Activated CD4-positive, alpha-beta T cell treated with anti-CD3 and anti-CD28 coated beads, Interleukin-2, amount 10 ng/mL, durations not matched to agents 24 days and 14 days (primary cell): ENCODE measurements at regions not wholly inside any gene's neighbourhood (a gene's known extent, or its start where the extent isn't known, plus 50 kb on each side); places are given as distances from the start of the nearest gene placed in this dataset.
"Not testable (repeated sequence)": the region's sequence is repeated elsewhere in the genome, so short reads cannot be mapped to it uniquely, and the experiment has no call there.

ENCODE experiments used
- DNase-seq: peaks from one replicate; pipeline ENCODE4 v3.0.0; 2022
- H3K27ac Mint-ChIP-seq: one replicate; pipeline ENCODE4 v1.8.0; 2022; ENCODE audit warnings: mild to moderate bottlenecking, mixed read lengths
- H3K27me3 Mint-ChIP-seq: one replicate; pipeline ENCODE4 v1.8.0; 2022; ENCODE audit warnings: mixed read lengths
- H3K36me3 Mint-ChIP-seq: one replicate; pipeline ENCODE4 v1.8.0; 2022; ENCODE audit warnings: low read depth, mild to moderate bottlenecking, mixed read lengths
- H3K4me1 Mint-ChIP-seq: one replicate; pipeline ENCODE4 v1.8.0; 2021; ENCODE audit warnings: mixed read lengths
- H3K4me3 Mint-ChIP-seq: one replicate; pipeline ENCODE4 v1.8.0; 2022; ENCODE audit warnings: mild to moderate bottlenecking, moderate library complexity, mixed read lengths
- H3K9me3 Mint-ChIP-seq: one replicate; pipeline ENCODE4 v1.8.0; 2021; ENCODE audit warnings: mixed read lengths
- intact Hi-C: fragments of 100-400 bp; cut with micrococcal nuclease; formaldehyde crosslinking; loops from one replicate; pipeline ENCODE4 v1.15.1; 2023

GRCh38 chr2:185473838-185474237 lies 264.8 kb upstream of the FSIP2 start:
- no peak overlapping the region for H3K4me3 Mint-ChIP-seq
- H3K36me3 Mint-ChIP-seq: no peaks in the 10 kb centered on the region
- H3K27me3 Mint-ChIP-seq: no peaks in the 10 kb centered on the region
- H3K4me1 Mint-ChIP-seq: no peaks in the 10 kb centered on the region
- H3K9me3 Mint-ChIP-seq: no peaks in the 10 kb centered on the region
- no peak overlapping the region for H3K27ac Mint-ChIP-seq
- DNase-seq: no peak
- intact Hi-C loops: no loop called here

GRCh38 chr2:185475914-185476313 lies 262.7 kb upstream of the FSIP2 start:
- H3K4me1 Mint-ChIP-seq: no peaks in the 10 kb centered on the region
- H3K9me3 Mint-ChIP-seq: no peaks in the 10 kb centered on the region
- no peak overlapping the region for H3K4me3 Mint-ChIP-seq

GRCh38 chr2:185477452-185477851 lies 261.2 kb upstream of the FSIP2 start:
- DNase-seq: no peak
- H3K9me3 Mint-ChIP-seq: no peaks in the 10 kb centered on the region
- no peaks in the 10 kb centered on the region for H3K4me1 Mint-ChIP-seq
- H3K4me3 Mint-ChIP-seq: no peak overlapping the region
- H3K36me3 Mint-ChIP-seq: no peaks in the 10 kb centered on the region
- H3K27me3 Mint-ChIP-seq: no peaks in the 10 kb centered on the region
- no peak overlapping the region for H3K27ac Mint-ChIP-seq
- intact Hi-C loops: no loop called here

More at GRCh38 chr2:185475914-185476313, 262.7 kb upstream of the FSIP2 start:
- DNase-seq: no peak
- intact Hi-C loops: no loop called here
- no peak overlapping the region for H3K27ac Mint-ChIP-seq
- no peaks in the 10 kb centered on the region for H3K36me3 Mint-ChIP-seq
- no peaks in the 10 kb centered on the region for H3K27me3 Mint-ChIP-seq

GRCh38 chr2:185484602-185485001 lies 254.0 kb upstream of the FSIP2 start:
- Mint-ChIP-seq H3K27ac (no peak overlapping the region), H3K4me3 (no peak overlapping the region), H3K36me3 (no peaks in the 10 kb centered on the region), H3K9me3 (no peaks in the 10 kb centered on the region), H3K27me3 (no peaks in the 10 kb centered on the region), H3K4me1 (no peaks in the 10 kb centered on the region)
- intact Hi-C loops: no loop called here
- no peak for DNase-seq

GRCh38 chr2:185502351-185502750 lies 236.3 kb upstream of the FSIP2 start:
- H3K36me3 Mint-ChIP-seq: no peaks in the 10 kb centered on the region
- H3K27ac Mint-ChIP-seq: no peak overlapping the region
- no peak overlapping the region for H3K4me3 Mint-ChIP-seq
- intact Hi-C loops: no loop called here
- no peaks in the 10 kb centered on the region for H3K4me1 Mint-ChIP-seq
- DNase-seq: no peak
- H3K9me3 Mint-ChIP-seq: peaks cover 3% of the 10 kb centered on the region
- no peaks in the 10 kb centered on the region for H3K27me3 Mint-ChIP-seq

- no peak overlapping the region for H3K4me3 Mint-ChIP-seq
- peaks cover 18% of the 10 kb centered on the region for H3K9me3 Mint-ChIP-seq
- intact Hi-C loops: no loop called here
- DNase-seq: no peak
- no peaks in the 10 kb centered on the region for H3K4me1 Mint-ChIP-seq
- no peaks in the 10 kb centered on the region for H3K36me3 Mint-ChIP-seq
- no peak overlapping the region for H3K27ac Mint-ChIP-seq
- H3K27me3 Mint-ChIP-seq: no peaks in the 10 kb centered on the region
Observed at GRCh38 chr2:185507719-185508118, 230.9 kb upstream of the FSIP2 start.

GRCh38 chr2:185510060-185510459 lies 228.5 kb upstream of the FSIP2 start:
- no peak overlapping the region for H3K4me3 Mint-ChIP-seq
- no peaks in the 10 kb centered on the region for H3K27me3 Mint-ChIP-seq
- no peak overlapping the region for H3K27ac Mint-ChIP-seq
- no peak for DNase-seq
- no peaks in the 10 kb centered on the region for H3K4me1 Mint-ChIP-seq
- intact Hi-C loops: no loop called here
- H3K36me3 Mint-ChIP-seq: no peaks in the 10 kb centered on the region
- peaks cover 16% of the 10 kb centered on the region for H3K9me3 Mint-ChIP-seq

GRCh38 chr2:185511925-185512324 lies 226.7 kb upstream of the FSIP2 start:
- Mint-ChIP-seq H3K27me3 (no peaks in the 10 kb centered on the region), H3K9me3 (peaks cover 19% of the 10 kb centered on the region), H3K27ac (no peak overlapping the region), H3K36me3 (no peaks in the 10 kb centered on the region), H3K4me1 (no peaks in the 10 kb centered on the region), H3K4me3 (no peak overlapping the region)
- DNase-seq: no peak
- intact Hi-C loops: no loop called here

GRCh38 chr2:185522472-185522871 lies 216.1 kb upstream of the FSIP2 start:
- no peaks in the 10 kb centered on the region for H3K36me3 Mint-ChIP-seq
- no peak overlapping the region for H3K4me3 Mint-ChIP-seq
- DNase-seq: no peak
- H3K9me3 Mint-ChIP-seq: peaks cover 4% of the 10 kb centered on the region
- intact Hi-C loops: no loop called here
- no peaks in the 10 kb centered on the region for H3K4me1 Mint-ChIP-seq
- H3K27ac Mint-ChIP-seq: no peak overlapping the region
- H3K27me3 Mint-ChIP-seq: no peaks in the 10 kb centered on the region

- H3K36me3 Mint-ChIP-seq, DNase-seq, H3K4me1 Mint-ChIP-seq, H3K4me3 Mint-ChIP-seq, H3K27ac Mint-ChIP-seq, intact Hi-C loops, H3K27me3 Mint-ChIP-seq, H3K9me3 Mint-ChIP-seq: not testable (repeated sequence)
Observed at GRCh38 chr2:185524242-185524641, 214.4 kb upstream of the FSIP2 start.

- Mint-ChIP-seq H3K27ac (no peak overlapping the region), H3K9me3 (peaks cover 7% of the 10 kb centered on the region), H3K27me3 (no peaks in the 10 kb centered on the region), H3K4me1 (no peaks in the 10 kb centered on the region), H3K4me3 (no peak overlapping the region), H3K36me3 (no peaks in the 10 kb centered on the region)
- no peak for DNase-seq
- intact Hi-C loops: no loop called here
Observed at GRCh38 chr2:185526161-185526560, 212.4 kb upstream of the FSIP2 start.

- DNase-seq: no peak
- Mint-ChIP-seq H3K4me3 (no peak overlapping the region), H3K4me1 (no peaks in the 10 kb centered on the region), H3K36me3 (no peaks in the 10 kb centered on the region), H3K27ac (no peak overlapping the region), H3K9me3 (peaks cover 7% of the 10 kb centered on the region), H3K27me3 (no peaks in the 10 kb centered on the region)
- intact Hi-C loops: no loop called here
Observed at GRCh38 chr2:185531721-185532120, 206.9 kb upstream of the FSIP2 start.

GRCh38 chr2:185537689-185538088 lies 200.9 kb upstream of the FSIP2 start:
- no peaks in the 10 kb centered on the region for H3K9me3 Mint-ChIP-seq
- no peaks in the 10 kb centered on the region for H3K36me3 Mint-ChIP-seq
- H3K4me3 Mint-ChIP-seq: no peak overlapping the region
- H3K27ac Mint-ChIP-seq: no peak overlapping the region
- no peaks in the 10 kb centered on the region for H3K4me1 Mint-ChIP-seq
- no peaks in the 10 kb centered on the region for H3K27me3 Mint-ChIP-seq
- no peak for DNase-seq
- intact Hi-C loops: no loop called here

GRCh38 chr2:185567196-185567595 lies 171.4 kb upstream of the FSIP2 start:
- Mint-ChIP-seq H3K27ac (no peak overlapping the region), H3K27me3 (no peaks in the 10 kb centered on the region), H3K36me3 (no peaks in the 10 kb centered on the region), H3K4me3 (no peak overlapping the region), H3K4me1 (no peaks in the 10 kb centered on the region), H3K9me3 (peaks cover 3% of the 10 kb centered on the region)
- no peak for DNase-seq
- intact Hi-C loops: no loop called here

- no peaks in the 10 kb centered on the region for H3K4me1 Mint-ChIP-seq
- peaks cover 3% of the 10 kb centered on the region for H3K9me3 Mint-ChIP-seq
- no peak overlapping the region for H3K27ac Mint-ChIP-seq
- no peaks in the 10 kb centered on the region for H3K27me3 Mint-ChIP-seq
- no peak overlapping the region for H3K4me3 Mint-ChIP-seq
- intact Hi-C loops: no loop called here
- no peak for DNase-seq
- no peaks in the 10 kb centered on the region for H3K36me3 Mint-ChIP-seq
Observed at GRCh38 chr2:185567940-185568339, 170.7 kb upstream of the FSIP2 start.
